GM19238 (cell line): ENCODE measurements at regions not wholly inside any gene's neighbourhood (a gene's known extent, or its start where the extent isn't known, plus 50 kb on each side); places are given as distances from the start of the nearest gene placed in this dataset.
A peak's percentile ranks its signal among the peaks of the same experiment; 100 is the strongest.

ENCODE experiments used
- DNase-seq: peaks from one replicate; pipeline ENCODE4 v3.0.0; 2011; ENCODE audit warnings: low spot score; ENCODE audit not compliant: insufficient read length

DNA sequence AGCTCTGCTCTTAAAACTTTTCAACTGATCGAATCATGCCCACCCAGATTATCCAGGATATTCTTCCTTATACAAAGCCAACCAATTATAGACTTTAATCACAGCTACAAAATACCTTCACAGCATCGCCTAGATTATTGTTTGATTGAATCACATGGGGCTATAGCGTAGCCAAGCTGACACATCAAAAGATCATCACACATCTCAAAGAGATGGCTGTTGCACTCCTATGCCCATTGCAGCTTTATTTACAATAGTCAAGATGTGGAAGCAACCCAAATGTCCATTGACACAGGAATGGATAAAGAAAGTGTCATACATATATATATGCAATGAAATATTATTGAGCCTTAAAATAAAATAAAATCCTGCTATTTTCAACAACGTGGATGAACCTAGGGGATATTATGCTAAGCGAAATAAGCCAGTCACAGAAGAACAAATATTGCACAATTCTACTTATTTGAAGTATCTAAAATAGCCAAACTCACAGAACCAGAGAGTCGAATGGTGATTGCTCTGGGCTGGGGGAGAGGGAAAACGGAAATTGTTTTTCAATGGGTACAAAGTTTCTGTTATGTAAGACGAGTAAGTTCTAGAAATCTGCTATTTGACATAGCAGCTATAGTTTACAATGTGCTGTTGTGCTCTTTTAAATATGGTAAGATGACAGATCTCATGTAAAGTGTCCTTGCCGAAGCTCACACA, 60.9 kb upstream of the ERCC4 start:
- no peak for DNase-seq

DNA sequence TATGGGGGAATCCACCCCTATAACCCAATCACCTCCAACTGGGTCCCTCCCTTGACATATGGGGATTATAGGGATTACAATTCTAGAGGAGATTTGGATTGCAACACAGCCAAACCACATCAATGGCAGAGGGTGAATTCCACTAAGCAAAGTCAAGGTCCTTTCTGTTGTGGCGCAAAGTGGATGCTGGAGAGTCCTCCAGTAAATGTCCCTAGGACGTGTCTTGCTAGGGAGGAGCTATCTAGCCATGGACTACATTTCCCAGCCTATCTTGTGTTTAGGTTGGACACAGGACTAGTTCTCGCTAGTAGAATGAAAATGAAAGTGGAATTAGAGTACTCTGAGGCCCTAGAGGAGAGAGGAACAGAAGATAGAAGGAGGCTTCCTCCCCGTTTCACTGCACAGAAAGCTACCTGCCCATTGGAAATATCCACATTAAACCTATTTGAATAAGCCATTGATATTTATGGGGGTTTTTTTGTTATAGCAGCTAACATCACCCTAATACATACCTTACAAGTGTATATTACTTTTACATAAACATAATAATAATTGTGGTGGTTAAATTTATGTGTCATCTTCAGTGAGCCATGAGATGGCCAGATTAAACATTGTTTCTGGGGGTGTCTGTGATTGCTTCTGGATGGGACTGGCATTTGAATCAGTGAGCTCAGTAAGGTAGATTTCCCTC, 56.7 kb upstream of the ERCC4 start:
- DNase-seq: no peak

DNA sequence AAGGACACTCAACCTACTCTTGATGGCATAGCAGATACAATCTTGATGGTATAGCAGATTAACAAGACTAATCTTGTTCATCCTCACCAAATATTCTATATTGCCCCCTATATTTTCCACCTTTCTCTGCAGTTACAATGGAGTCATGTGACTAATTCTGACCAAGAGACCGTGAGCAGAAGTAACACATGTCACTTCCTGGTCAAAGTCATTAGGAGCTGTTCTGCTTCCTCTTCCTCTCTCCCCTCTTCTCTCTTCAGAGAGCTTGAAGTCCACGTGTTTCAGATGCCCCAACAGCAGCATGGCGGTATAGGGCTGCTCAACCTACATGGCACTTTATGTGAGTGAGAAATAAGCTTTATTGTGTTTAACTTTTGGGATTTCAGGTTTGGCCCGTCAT, 55.3 kb upstream of the ERCC4 start:
- DNase-seq: no peak

DNA sequence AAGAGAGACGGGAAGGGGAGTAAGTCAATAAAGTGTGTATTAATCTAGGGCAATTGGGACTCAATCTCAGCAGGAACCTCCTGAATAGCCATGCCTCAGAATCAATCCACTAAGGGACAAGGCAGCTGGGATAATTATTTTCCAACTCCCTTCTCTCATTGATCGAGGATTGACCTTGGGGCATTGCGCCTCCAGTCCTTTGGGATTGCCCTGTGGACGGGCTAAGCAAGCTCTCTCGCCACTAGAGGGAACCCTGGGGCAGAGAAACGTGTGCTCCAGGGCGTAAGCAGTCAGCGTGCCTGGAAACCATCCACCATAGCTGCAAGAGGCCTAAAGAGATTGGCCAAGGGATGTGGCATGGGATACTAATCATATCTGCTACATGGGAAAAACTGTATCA, 53.9 kb upstream of the ERCC4 start:
- DNase-seq: peak; percentile 14
